Nephron progenitor cell (in vitro differentiated cells): ENCODE measurements at regions not wholly inside any gene's neighbourhood (a gene's known extent, or its start where the extent isn't known, plus 50 kb on each side); places are given as distances from the start of the nearest gene placed in this dataset.

Experiments used
- DNase-seq: peaks from one replicate; pipeline ENCODE4 v3.0.0; 2021
- H3K27ac Mint-ChIP-seq: 2 replicates; pipeline ENCODE4 v1.8.0; 2021; ENCODE audit warnings: mild to moderate bottlenecking, moderate library complexity, mixed read lengths
- H3K27me3 Mint-ChIP-seq: 2 replicates; pipeline ENCODE4 v1.8.0; 2021; ENCODE audit warnings: mild to moderate bottlenecking, low read depth, mixed read lengths; ENCODE audit not compliant: poor library complexity
- H3K36me3 Mint-ChIP-seq: 2 replicates; pipeline ENCODE4 v1.8.0; 2021; ENCODE audit warnings: low read depth, mixed read lengths
- H3K4me1 Mint-ChIP-seq: 2 replicates; pipeline ENCODE4 v1.8.0; 2021; ENCODE audit warnings: mixed read lengths
- H3K4me3 Mint-ChIP-seq: 2 replicates; pipeline ENCODE4 v1.8.0; 2021; ENCODE audit warnings: mild to moderate bottlenecking, moderate library complexity, mixed read lengths
- H3K9me3 Mint-ChIP-seq: 2 replicates; pipeline ENCODE4 v1.8.0; 2021; ENCODE audit warnings: mild to moderate bottlenecking, moderate library complexity, mixed read lengths
- TF ChIP-seq, protein P1 (sequence below): fragments of 200-600 bp; sonication (generic); IDR thresholded peaks from 2 replicates; pipeline ENCODE4 v1.5.0; 2021; ENCODE audit warnings: antibody characterized with exemption

DNA sequence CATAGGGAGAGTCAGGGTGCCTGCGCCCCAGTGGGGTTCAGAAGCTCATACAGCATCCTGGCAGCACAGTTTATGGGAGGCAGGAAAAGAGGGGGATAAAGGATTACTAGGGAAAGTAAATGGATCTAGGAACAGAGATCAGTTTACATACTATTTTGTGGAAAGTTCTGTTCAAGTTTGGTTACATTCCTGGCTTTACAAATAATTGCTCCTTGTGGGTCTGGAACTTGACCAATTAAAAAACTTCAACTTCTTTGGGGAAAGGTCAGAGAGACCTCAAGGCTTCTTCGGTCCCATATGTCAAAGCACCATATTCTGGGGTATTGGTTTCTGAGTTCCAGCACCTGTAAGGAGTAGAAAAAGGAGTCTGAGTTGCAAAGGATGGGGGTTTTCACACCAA is 64.1 kb downstream of the ZDHHC19 start:
- TF ChIP-seq, protein P1, sequence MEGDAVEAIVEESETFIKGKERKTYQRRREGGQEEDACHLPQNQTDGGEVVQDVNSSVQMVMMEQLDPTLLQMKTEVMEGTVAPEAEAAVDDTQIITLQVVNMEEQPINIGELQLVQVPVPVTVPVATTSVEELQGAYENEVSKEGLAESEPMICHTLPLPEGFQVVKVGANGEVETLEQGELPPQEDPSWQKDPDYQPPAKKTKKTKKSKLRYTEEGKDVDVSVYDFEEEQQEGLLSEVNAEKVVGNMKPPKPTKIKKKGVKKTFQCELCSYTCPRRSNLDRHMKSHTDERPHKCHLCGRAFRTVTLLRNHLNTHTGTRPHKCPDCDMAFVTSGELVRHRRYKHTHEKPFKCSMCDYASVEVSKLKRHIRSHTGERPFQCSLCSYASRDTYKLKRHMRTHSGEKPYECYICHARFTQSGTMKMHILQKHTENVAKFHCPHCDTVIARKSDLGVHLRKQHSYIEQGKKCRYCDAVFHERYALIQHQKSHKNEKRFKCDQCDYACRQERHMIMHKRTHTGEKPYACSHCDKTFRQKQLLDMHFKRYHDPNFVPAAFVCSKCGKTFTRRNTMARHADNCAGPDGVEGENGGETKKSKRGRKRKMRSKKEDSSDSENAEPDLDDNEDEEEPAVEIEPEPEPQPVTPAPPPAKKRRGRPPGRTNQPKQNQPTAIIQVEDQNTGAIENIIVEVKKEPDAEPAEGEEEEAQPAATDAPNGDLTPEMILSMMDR, result no peak
- peaks cover 57% of the 10 kb centered on the region for H3K9me3 Mint-ChIP-seq
- H3K4me3 Mint-ChIP-seq, result no peak overlapping the region
- H3K27ac Mint-ChIP-seq, result no peak overlapping the region
- H3K4me1 Mint-ChIP-seq, result peaks cover 23% of the 10 kb centered on the region
- H3K36me3 Mint-ChIP-seq, result no peaks in the 10 kb centered on the region
- DNase-seq, result no peak
- H3K27me3 Mint-ChIP-seq, result no peaks in the 10 kb centered on the region

DNA sequence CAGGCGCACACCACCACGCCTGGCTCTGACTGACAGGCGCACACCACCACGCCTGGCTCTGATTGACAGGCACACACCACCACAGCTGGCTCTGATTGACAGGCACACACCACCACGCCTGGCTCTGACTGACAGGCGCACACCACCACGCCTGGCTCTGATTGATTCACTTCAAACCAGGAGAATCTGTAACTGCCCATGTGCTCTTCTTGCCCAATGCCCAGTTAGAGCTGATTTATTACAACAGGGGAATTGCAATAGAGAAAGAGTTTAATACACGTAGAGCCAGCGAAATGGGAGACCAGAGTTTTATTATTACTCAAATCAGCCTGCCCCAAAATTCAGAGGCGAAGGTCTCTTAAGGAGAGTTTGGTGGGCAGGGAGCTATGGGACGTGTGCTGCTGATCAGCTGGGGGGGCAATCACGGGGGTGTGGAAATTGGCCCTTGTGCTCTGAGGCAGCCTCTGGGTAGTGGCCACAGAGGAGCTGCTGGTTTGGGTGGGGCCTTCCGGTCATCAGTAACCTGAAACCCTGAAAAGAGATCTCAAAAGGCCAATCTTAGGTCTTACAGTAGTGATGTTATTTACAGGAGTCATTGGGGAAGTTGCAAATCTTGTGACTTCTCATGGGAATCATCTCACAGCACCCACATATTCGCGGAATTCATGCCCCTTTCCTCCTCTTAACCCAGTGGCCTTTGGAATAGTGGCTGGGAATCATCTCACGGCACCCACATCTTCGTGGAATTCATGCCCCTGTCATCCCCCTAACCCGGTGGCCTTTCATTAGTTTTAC is 63.8 kb upstream of the TFRC start:
- TF ChIP-seq, protein P1, result no peak
- peaks cover 48% of the 10 kb centered on the region for H3K9me3 Mint-ChIP-seq
- H3K27me3 Mint-ChIP-seq, result peaks cover 5% of the 10 kb centered on the region
- H3K36me3 Mint-ChIP-seq, result no peaks in the 10 kb centered on the region
- peaks cover 37% of the 10 kb centered on the region for H3K4me1 Mint-ChIP-seq
- no peak overlapping the region for H3K4me3 Mint-ChIP-seq
- H3K27ac Mint-ChIP-seq, result no peak overlapping the region
- DNase-seq, result no peak

- Mint-ChIP-seq H3K4me3 (no peak overlapping the region), H3K4me1 (peaks cover 45% of the 10 kb centered on the region), H3K27ac (no peak overlapping the region), H3K36me3 (no peaks in the 10 kb centered on the region), H3K27me3 (peaks cover 8% of the 10 kb centered on the region), H3K9me3 (peaks cover 38% of the 10 kb centered on the region)
- DNase-seq, result no peak
- TF ChIP-seq, protein P1, result no peak
Measured at GRCh38 chr3:196144383-196145105, 62.7 kb upstream of the TFRC start.

- H3K36me3 Mint-ChIP-seq, result no peaks in the 10 kb centered on the region
- TF ChIP-seq, protein P1, result no peak
- no peak overlapping the region for H3K4me3 Mint-ChIP-seq
- H3K27ac Mint-ChIP-seq, result no peak overlapping the region
- H3K9me3 Mint-ChIP-seq, result peaks cover 32% of the 10 kb centered on the region
- DNase-seq, result no peak
- peaks cover 49% of the 10 kb centered on the region for H3K4me1 Mint-ChIP-seq
- H3K27me3 Mint-ChIP-seq, result peaks cover 12% of the 10 kb centered on the region
Measured at GRCh38 chr3:196143708-196144382, 62.0 kb upstream of the TFRC start.

GRCh38 chr3:196142202-196142956 is 60.5 kb upstream of the TFRC start:
- peaks cover 55% of the 10 kb centered on the region for H3K4me1 Mint-ChIP-seq
- H3K9me3 Mint-ChIP-seq, result peaks cover 19% of the 10 kb centered on the region
- no peaks in the 10 kb centered on the region for H3K36me3 Mint-ChIP-seq
- TF ChIP-seq, protein P1, result no peak
- peaks cover 12% of the 10 kb centered on the region for H3K27me3 Mint-ChIP-seq
- no peak for DNase-seq
- H3K27ac Mint-ChIP-seq, result no peak overlapping the region
- H3K4me3 Mint-ChIP-seq, result no peak overlapping the region
